WTC11 (cell line): ENCODE measurements at regions not wholly inside any gene's neighbourhood (a gene's known extent, or its start where the extent isn't known, plus 50 kb on each side); places are given as distances from the start of the nearest gene placed in this dataset.

Source experiments
- ATAC-seq: fragments of 200-7000 bp; cut with Tn5 transposase; 2 replicates; pipeline ENCODE4 v1.10.0; 2021; ENCODE audit warnings: mild to moderate bottlenecking, moderate library complexity
- CTCF ChIA-PET: fragments of 300-600 bp; sonication (Branson Sonifier 250); formaldehyde crosslinking; loops from one replicate; lab custom pipeline; 2021; ENCODE audit warnings: antibody characterized with exemption; lab: Charles Lee
- POLR2A ChIA-PET: fragments of 350-600 bp; sonication (Branson Sonifier 250); formaldehyde crosslinking; loops from one replicate; lab custom pipeline; 2021; ENCODE audit warnings: antibody characterized with exemption; lab: Charles Lee
- DNase-seq: peaks from one replicate; pipeline ENCODE4 v3.0.0; 2021; ENCODE audit warnings: low spot score
- H3K27ac Mint-ChIP-seq: 2 replicates; pipeline ENCODE4 v1.8.0; 2021; ENCODE audit warnings: mixed read lengths
- H3K27me3 Mint-ChIP-seq: 2 replicates; pipeline ENCODE4 v1.8.0; 2021; ENCODE audit warnings: low read depth, mild to moderate bottlenecking, moderate library complexity, mixed read lengths
- H3K36me3 Mint-ChIP-seq: 2 replicates; pipeline ENCODE4 v1.8.0; 2021; ENCODE audit warnings: mixed read lengths
- H3K4me1 Mint-ChIP-seq: 2 replicates; pipeline ENCODE4 v1.8.0; 2022; ENCODE audit warnings: mixed read lengths
- H3K4me3 Mint-ChIP-seq: 2 replicates; pipeline ENCODE4 v1.8.0; 2021; ENCODE audit warnings: mild to moderate bottlenecking, moderate library complexity, mixed read lengths
- H3K9me3 Mint-ChIP-seq: 2 replicates; pipeline ENCODE4 v1.8.0; 2021; ENCODE audit warnings: mixed read lengths
- AR ChIP-seq: fragments of 250-450 bp; sonication (Bioruptor Pico); IDR thresholded peaks from 2 replicates; pipeline ENCODE4 v1.9.0; 2021; ENCODE audit warnings: mild to moderate bottlenecking
- ELF4 ChIP-seq: sonication (generic); formaldehyde crosslinking; IDR thresholded peaks from 2 replicates; pipeline ENCODE4 v1.8.1; 2022; ENCODE audit warnings: low read depth, mild to moderate bottlenecking, moderate library complexity, missing genetic modification reagents
- ESRRA ChIP-seq: sonication (generic); formaldehyde crosslinking; IDR thresholded peaks from 2 replicates; pipeline ENCODE4 v1.8.1; 2022; ENCODE audit warnings: mild to moderate bottlenecking, missing genetic modification reagents, borderline replicate concordance
- GRHL2 ChIP-seq: fragments of 250-450 bp; sonication (Bioruptor Pico); IDR thresholded peaks from 2 replicates; pipeline ENCODE4 v1.8.0; 2022; ENCODE audit warnings: mild to moderate bottlenecking, moderate library complexity; ENCODE audit not compliant: insufficient replicate concordance, severe bottlenecking
- NR2C2 ChIP-seq: sonication (generic); formaldehyde crosslinking; IDR thresholded peaks from 2 replicates; pipeline ENCODE4 v1.8.0; 2022; ENCODE audit warnings: mild to moderate bottlenecking, missing genetic modification reagents
- OVOL2 ChIP-seq: fragments of 250-450 bp; sonication (Bioruptor Pico); IDR thresholded peaks from 2 replicates; pipeline ENCODE4 v1.9.0; 2021; ENCODE audit warnings: mild to moderate bottlenecking, borderline replicate concordance
- STAT6 ChIP-seq: sonication (generic); formaldehyde crosslinking; conservative IDR thresholded peaks from 2 replicates; pipeline ENCODE4 v1.8.1; 2023; ENCODE audit warnings: mild to moderate bottlenecking, low read depth, missing genetic modification reagents, moderate library complexity
- TEAD1 ChIP-seq: sonication (generic); formaldehyde crosslinking; IDR thresholded peaks from 2 replicates; pipeline ENCODE4 v1.8.0; 2022; ENCODE audit warnings: mild to moderate bottlenecking, missing genetic modification reagents
- TP53 ChIP-seq: sonication (generic); formaldehyde crosslinking; IDR thresholded peaks from 2 replicates; pipeline ENCODE4 v1.8.1; 2023; ENCODE audit warnings: mild to moderate bottlenecking, missing genetic modification reagents
- ZMAT4 ChIP-seq: fragments of 250-450 bp; sonication (Bioruptor Pico); IDR thresholded peaks from 2 replicates; pipeline ENCODE4 v1.9.0; 2021; ENCODE audit warnings: mild to moderate bottlenecking
- ZNF138 ChIP-seq: sonication (generic); formaldehyde crosslinking; conservative IDR thresholded peaks from 2 replicates; pipeline ENCODE4 v1.8.1; 2022; ENCODE audit warnings: mild to moderate bottlenecking, moderate library complexity, missing genetic modification reagents
- ZNF263 ChIP-seq: sonication (generic); formaldehyde crosslinking; IDR thresholded peaks from 2 replicates; pipeline ENCODE4 v1.8.1; 2022; ENCODE audit warnings: low read depth, mild to moderate bottlenecking, moderate library complexity, missing genetic modification reagents
- ZNF671 ChIP-seq: fragments of 250-450 bp; sonication (Bioruptor Pico); IDR thresholded peaks from 2 replicates; pipeline ENCODE4 v1.8.0; 2021; ENCODE audit warnings: mild to moderate bottlenecking
- TF ChIP-seq, protein P1 (sequence below): sonication (generic); formaldehyde crosslinking; IDR thresholded peaks from 2 replicates; pipeline ENCODE4 v1.8.1; 2023; ENCODE audit warnings: mild to moderate bottlenecking, moderate library complexity, missing genetic modification reagents
- TF ChIP-seq, protein P2 (sequence below): sonication (generic); formaldehyde crosslinking; IDR thresholded peaks from 2 replicates; pipeline ENCODE4 v1.8.1; 2023; ENCODE audit warnings: mild to moderate bottlenecking, missing genetic modification reagents, moderate library complexity
- TF ChIP-seq, protein P3 (sequence below): sonication (generic); formaldehyde crosslinking; IDR thresholded peaks from 2 replicates; pipeline ENCODE4 v1.8.1; 2022; ENCODE audit warnings: low read depth, missing genetic modification reagents, borderline replicate concordance

DNA sequence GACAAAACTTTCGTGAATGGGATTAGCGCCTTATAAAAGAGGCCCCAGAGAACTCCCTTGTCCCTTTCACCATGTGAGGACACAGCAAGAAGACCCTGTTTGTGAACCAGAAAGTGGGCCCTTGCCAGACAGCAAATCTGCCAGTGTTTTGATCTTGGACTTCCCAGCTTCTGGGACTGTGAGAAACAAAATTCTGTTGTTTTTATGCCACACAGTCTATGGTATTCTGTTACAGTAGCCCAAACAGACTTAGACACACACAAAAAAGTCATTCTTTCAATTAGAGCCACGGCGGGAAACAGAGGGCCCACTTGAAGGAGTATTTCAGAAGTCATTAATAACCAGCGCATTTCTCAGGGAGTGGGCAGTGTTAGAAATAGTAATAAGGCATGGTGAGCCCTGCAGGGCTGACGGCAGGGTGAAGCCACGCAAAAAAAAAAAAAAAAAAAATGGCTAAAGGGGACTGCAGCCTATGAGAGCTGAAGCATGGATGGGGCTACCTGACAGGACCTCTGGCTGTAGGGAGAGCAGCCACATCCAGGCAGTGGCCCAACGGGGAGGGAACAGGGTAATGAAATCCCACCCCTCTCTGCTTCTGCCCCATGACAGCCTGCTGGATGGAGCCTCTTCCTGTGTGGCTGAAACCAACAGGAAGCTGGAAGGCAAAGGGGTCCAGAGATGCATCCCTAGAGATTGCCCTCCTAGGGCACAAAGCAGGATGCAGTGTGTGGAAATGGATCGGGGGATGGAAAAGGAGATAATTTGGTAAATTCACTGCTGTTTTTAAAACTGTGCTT is 189.3 kb downstream of the KCNS3 start:
- Mint-ChIP-seq H3K9me3 (no peaks in the 10 kb centered on the region), H3K4me1 (peaks cover 15% of the 10 kb centered on the region), H3K27me3 (no peaks in the 10 kb centered on the region), H3K36me3 (no peaks in the 10 kb centered on the region), H3K4me3 (no peak overlapping the region), H3K27ac (no peak overlapping the region)
- DNase-seq, result peak; percentile 13
- CTCF ChIA-PET, result interaction anchor here (0.6 to 1.0 kb wide), 3 partner anchors 50 to 208 kb away, joined by 3 to 4 read pairs (median 3); no protein-coding TSS in a partner anchor
- TF ChIP-seq ZNF671 (no peak), OVOL2 (CRISPR knock-in tag) (no peak), STAT6 (no peak), TP53 (CRISPR knock-in tag) (no peak), AR (CRISPR knock-in tag) (no peak), NR2C2 (CRISPR knock-in tag) (no peak), ZMAT4 (CRISPR knock-in tag) (no peak), ZNF263 (CRISPR knock-in tag) (no peak), ELF4 (CRISPR knock-in tag) (no peak), ZNF138 (CRISPR knock-in tag) (no peak), GRHL2 (CRISPR knock-in tag) (no peak), TEAD1 (CRISPR knock-in tag) (no peak), ESRRA (CRISPR knock-in tag) (no peak)
- TF ChIP-seq, protein P1, sequence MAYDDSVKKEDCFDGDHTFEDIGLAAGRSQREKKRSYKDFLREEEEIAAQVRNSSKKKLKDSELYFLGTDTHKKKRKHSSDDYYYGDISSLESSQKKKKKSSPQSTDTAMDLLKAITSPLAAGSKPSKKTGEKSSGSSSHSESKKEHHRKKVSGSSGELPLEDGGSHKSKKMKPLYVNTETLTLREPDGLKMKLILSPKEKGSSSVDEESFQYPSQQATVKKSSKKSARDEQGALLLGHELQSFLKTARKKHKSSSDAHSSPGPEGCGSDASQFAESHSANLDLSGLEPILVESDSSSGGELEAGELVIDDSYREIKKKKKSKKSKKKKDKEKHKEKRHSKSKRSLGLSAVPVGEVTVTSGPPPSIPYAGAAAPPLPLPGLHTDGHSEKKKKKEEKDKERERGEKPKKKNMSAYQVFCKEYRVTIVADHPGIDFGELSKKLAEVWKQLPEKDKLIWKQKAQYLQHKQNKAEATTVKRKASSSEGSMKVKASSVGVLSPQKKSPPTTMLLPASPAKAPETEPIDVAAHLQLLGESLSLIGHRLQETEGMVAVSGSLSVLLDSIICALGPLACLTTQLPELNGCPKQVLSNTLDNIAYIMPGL (CRISPR knock-in tag), result no peak
- TF ChIP-seq, protein P2, sequence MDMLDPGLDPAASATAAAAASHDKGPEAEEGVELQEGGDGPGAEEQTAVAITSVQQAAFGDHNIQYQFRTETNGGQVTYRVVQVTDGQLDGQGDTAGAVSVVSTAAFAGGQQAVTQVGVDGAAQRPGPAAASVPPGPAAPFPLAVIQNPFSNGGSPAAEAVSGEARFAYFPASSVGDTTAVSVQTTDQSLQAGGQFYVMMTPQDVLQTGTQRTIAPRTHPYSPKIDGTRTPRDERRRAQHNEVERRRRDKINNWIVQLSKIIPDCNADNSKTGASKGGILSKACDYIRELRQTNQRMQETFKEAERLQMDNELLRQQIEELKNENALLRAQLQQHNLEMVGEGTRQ (CRISPR knock-in tag), result no peak
- TF ChIP-seq, protein P3, sequence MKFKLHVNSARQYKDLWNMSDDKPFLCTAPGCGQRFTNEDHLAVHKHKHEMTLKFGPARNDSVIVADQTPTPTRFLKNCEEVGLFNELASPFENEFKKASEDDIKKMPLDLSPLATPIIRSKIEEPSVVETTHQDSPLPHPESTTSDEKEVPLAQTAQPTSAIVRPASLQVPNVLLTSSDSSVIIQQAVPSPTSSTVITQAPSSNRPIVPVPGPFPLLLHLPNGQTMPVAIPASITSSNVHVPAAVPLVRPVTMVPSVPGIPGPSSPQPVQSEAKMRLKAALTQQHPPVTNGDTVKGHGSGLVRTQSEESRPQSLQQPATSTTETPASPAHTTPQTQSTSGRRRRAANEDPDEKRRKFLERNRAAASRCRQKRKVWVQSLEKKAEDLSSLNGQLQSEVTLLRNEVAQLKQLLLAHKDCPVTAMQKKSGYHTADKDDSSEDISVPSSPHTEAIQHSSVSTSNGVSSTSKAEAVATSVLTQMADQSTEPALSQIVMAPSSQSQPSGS (CRISPR knock-in tag), result no peak
- POLR2A ChIA-PET, result no interaction called here
- peak; percentile 98 for ATAC-seq
